SU-DHL-6 (cell line): ENCODE measurements at regions not wholly inside any gene's neighbourhood (a gene's known extent, or its start where the extent isn't known, plus 50 kb on each side); places are given as distances from the start of the nearest gene placed in this dataset.

Source experiments
- H2AFZ ChIP-seq: fragments of 200-600 bp; sonication (generic); 2 replicates; pipeline ENCODE4 v1.6.1; 2014; ENCODE audit warnings: low read depth, mild to moderate bottlenecking, moderate library complexity, mixed read lengths, antibody characterized with exemption, low read length; ENCODE audit not compliant: severe bottlenecking
- H3F3A ChIP-seq: fragments of 200-600 bp; shearing (Covaris generic); 2 replicates; pipeline ENCODE4 v1.6.0; 2016; ENCODE audit warnings: antibody characterized with exemption, mild to moderate bottlenecking; ENCODE audit not compliant: insufficient read depth
- H3K27ac ChIP-seq: fragments of 200-600 bp; sonication (generic); 2 replicates; pipeline ENCODE4 v1.5.1; 2016; ENCODE audit warnings: low read depth, mild to moderate bottlenecking, low read length, moderate library complexity, mixed read lengths
- H3K27me3 ChIP-seq: fragments of 200-600 bp; sonication (generic), shearing (Covaris generic); 2 replicates; pipeline ENCODE4 v1.6.0; 2014; ENCODE audit warnings: mild to moderate bottlenecking, low read length
- H3K36me3 ChIP-seq: fragments of 200-600 bp; sonication (generic); 2 replicates; pipeline ENCODE4 v1.6.1; 2014; ENCODE audit warnings: mild to moderate bottlenecking, low read length, mixed read lengths
- H3K4me2 ChIP-seq: fragments of 300-600, 200-600 bp; shearing (Covaris generic), sonication (generic); 2 replicates; pipeline ENCODE4 v1.6.0; 2014; ENCODE audit warnings: low read length, low read depth, mild to moderate bottlenecking; ENCODE audit not compliant: poor library complexity, severe bottlenecking
- H3K4me3 ChIP-seq: fragments of 200-600 bp; sonication (generic); 2 replicates; pipeline ENCODE4 v1.5.1; 2014; ENCODE audit warnings: antibody characterized with exemption, low read length, mild to moderate bottlenecking, mixed read lengths; ENCODE audit not compliant: insufficient read depth, poor library complexity, severe bottlenecking
- H3K79me2 ChIP-seq: fragments of 200-600 bp; sonication (generic); 2 replicates; pipeline ENCODE4 v1.6.1; 2014; ENCODE audit warnings: mild to moderate bottlenecking, low read length, moderate library complexity; ENCODE audit not compliant: insufficient read depth
- H3K9ac ChIP-seq: fragments of 200-600 bp; sonication (generic); 2 replicates; pipeline ENCODE4 v1.7.0; 2014; ENCODE audit warnings: mild to moderate bottlenecking, low read length
- H3K9me2 ChIP-seq: fragments of 200-600 bp; sonication (generic); replicated peaks from 2 replicates; pipeline ENCODE4 v1.6.1; 2014; ENCODE audit warnings: low read length; ENCODE audit not compliant: insufficient read depth
- H3K9me3 ChIP-seq: fragments of 200-600 bp; sonication (generic); 2 replicates; pipeline ENCODE4 v1.6.1; 2014; ENCODE audit warnings: low read length, mixed read lengths; ENCODE audit not compliant: insufficient read depth
- H4K20me1 ChIP-seq: fragments of 200-600 bp; sonication (generic); 2 replicates; pipeline ENCODE4 v1.6.1; 2014; ENCODE audit warnings: low read depth, mild to moderate bottlenecking, antibody characterized with exemption, low read length, moderate library complexity, mixed read lengths
- EZH2phosphoT487 ChIP-seq: fragments of 200-600 bp; sonication (generic), shearing (Covaris generic); conservative IDR thresholded peaks from 2 replicates; pipeline ENCODE4 v1.6.1; 2018; ENCODE audit warnings: mild to moderate bottlenecking, antibody characterized with exemption, low read length, moderate library complexity, mixed read lengths
- TF ChIP-seq, protein P1 (sequence below): fragments of 200-600 bp; sonication (generic); IDR thresholded peaks from one replicate; pipeline ENCODE4 v1.5.1; 2017; ENCODE audit warnings: antibody characterized with exemption, mild to moderate bottlenecking, low read length, moderate library complexity; ENCODE audit not compliant: insufficient read depth, poor library complexity, severe bottlenecking

DNA sequence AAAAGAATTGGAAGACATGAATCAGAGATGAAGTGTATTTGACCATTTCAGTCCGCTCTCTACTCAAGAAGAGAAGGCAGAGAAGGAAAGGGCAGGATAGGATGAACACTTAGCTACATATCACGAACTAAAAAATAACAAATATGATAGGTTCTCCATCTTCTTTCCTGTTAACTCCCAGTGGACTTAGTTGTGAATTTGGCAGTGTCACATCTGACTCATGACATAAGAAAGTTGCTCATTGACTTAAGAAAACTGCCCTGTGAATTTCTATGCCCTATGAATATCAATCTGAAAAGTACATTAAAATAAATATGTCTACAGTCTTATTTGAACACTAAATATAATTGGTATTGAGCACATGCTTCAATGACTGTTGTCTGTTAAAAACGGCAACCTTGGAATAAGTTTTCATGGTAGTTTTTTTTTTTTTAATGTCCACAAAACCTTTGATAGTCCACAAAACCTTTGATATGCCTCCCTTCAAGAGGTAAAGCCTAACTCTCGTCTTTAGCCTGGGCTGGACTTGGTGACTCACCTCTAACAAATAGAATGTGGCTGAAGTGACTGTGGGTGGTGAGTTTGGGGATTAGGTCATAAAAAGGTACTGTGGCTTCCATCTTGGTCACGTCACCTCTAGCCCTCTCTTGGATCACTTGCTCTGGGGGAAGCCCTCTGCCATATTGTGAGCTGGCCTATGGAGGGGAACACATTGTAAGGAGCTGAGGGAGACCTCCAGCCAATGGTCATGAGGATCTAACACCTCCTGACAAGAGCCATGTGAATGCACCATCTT lies 184.7 kb upstream of the S100G start:
- no peaks in the 10 kb centered on the region for H3K9me3 ChIP-seq
- H3K4me2 ChIP-seq = no peak overlapping the region
- H3K36me3 ChIP-seq = no peaks in the 10 kb centered on the region
- no peaks in the 10 kb centered on the region for H3K9me2 ChIP-seq
- no peak overlapping the region for H3K4me3 ChIP-seq
- no peak overlapping the region for H3K9ac ChIP-seq
- H3F3A ChIP-seq = no peaks in the 10 kb centered on the region
- no peaks in the 10 kb centered on the region for H3K27me3 ChIP-seq
- no peaks in the 10 kb centered on the region for H3K79me2 ChIP-seq
- H2AFZ ChIP-seq = no peak overlapping the region
- H4K20me1 ChIP-seq = no peaks in the 10 kb centered on the region
- no peak overlapping the region for H3K27ac ChIP-seq
- TF ChIP-seq EZH2phosphoT487 = no peak
- TF ChIP-seq, protein P1, sequence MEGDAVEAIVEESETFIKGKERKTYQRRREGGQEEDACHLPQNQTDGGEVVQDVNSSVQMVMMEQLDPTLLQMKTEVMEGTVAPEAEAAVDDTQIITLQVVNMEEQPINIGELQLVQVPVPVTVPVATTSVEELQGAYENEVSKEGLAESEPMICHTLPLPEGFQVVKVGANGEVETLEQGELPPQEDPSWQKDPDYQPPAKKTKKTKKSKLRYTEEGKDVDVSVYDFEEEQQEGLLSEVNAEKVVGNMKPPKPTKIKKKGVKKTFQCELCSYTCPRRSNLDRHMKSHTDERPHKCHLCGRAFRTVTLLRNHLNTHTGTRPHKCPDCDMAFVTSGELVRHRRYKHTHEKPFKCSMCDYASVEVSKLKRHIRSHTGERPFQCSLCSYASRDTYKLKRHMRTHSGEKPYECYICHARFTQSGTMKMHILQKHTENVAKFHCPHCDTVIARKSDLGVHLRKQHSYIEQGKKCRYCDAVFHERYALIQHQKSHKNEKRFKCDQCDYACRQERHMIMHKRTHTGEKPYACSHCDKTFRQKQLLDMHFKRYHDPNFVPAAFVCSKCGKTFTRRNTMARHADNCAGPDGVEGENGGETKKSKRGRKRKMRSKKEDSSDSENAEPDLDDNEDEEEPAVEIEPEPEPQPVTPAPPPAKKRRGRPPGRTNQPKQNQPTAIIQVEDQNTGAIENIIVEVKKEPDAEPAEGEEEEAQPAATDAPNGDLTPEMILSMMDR = no peak

DNA sequence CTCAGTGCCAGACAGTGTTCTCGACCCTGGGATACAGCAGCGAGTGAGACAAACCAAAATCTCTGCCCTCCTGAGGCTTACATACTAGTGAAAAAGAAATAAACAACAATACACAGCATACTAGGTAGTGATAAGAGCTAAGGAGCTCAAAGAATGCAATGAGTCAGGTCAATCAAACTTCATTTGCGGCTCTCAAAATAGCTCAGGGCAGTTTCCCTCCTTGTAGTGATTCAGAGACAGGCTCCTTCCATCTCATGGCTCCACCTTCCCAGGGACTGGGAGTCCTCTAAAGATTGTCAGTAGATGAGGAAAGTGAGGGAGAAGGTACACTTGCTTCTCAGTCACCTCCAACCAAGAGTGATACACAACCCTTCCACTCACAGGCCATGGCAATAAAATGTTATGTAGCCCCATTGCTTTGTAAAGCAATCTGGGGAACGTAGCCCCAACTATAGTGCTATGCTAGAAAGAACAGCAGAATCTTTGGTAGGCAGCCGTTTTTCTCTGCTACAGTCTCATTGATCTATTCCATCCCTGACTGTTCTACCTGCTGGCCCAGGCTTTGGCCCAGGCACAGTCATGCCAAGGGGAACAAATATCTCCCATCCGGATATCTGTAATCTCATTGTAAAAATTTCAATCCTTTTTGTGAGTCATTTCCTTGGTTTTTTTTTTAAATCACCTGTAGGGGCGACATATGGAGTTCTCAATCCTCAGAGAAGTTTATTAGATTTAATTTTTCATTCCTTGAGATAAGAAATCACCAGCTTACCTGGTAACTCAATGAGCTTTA lies 183.1 kb upstream of the S100G start:
- Histone ChIP-seq H2AFZ (no peak overlapping the region), H3K4me2 (no peak overlapping the region), H3K79me2 (no peaks in the 10 kb centered on the region), H3K9me2 (no peaks in the 10 kb centered on the region), H3K9me3 (no peaks in the 10 kb centered on the region), H3K27ac (no peak overlapping the region), H3K4me3 (no peak overlapping the region), H4K20me1 (no peaks in the 10 kb centered on the region), H3K36me3 (no peaks in the 10 kb centered on the region), H3K9ac (no peak overlapping the region), H3K27me3 (no peaks in the 10 kb centered on the region), H3F3A (no peaks in the 10 kb centered on the region)
- TF ChIP-seq, protein P1 = no peak
- TF ChIP-seq EZH2phosphoT487 = no peak

DNA sequence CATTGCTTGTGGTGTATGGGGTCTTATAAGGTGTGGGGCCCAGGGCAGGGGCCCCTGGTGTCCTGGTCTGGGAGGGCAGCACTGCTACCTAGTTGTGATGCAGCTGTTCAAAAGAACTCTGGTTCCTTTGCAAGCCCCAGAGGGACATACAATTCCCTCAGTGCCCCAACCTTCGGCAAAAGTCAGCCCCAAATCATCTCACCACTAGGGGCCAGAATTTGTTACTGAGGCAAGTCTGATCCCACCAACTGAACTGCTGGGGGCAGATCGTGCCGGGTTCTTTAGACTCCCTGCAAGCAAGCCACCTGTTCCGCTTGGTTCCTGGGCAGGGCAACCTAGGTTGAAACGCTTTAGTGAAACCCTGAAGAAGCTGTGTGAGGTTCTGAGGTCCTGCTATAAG lies 180.1 kb upstream of the S100G start:
- no peak overlapping the region for H3K9ac ChIP-seq
- no peak overlapping the region for H3K4me2 ChIP-seq
- H3K4me3 ChIP-seq = no peak overlapping the region
- H4K20me1 ChIP-seq = no peaks in the 10 kb centered on the region
- no peaks in the 10 kb centered on the region for H3K79me2 ChIP-seq
- no peak for TF ChIP-seq EZH2phosphoT487
- TF ChIP-seq, protein P1 = peak; percentile 12
- H3K27me3 ChIP-seq = no peaks in the 10 kb centered on the region
- H3K36me3 ChIP-seq = no peaks in the 10 kb centered on the region
- no peak overlapping the region for H3K27ac ChIP-seq
- H3K9me2 ChIP-seq = no peaks in the 10 kb centered on the region
- H3F3A ChIP-seq = no peaks in the 10 kb centered on the region
- H3K9me3 ChIP-seq = no peaks in the 10 kb centered on the region
- H2AFZ ChIP-seq = no peak overlapping the region
